GM20000 (cell line): ENCODE measurements at regions not wholly inside any gene's neighbourhood (a gene's known extent, or its start where the extent isn't known, plus 50 kb on each side); places are given as distances from the start of the nearest gene placed in this dataset.

Experiments
- DNase-seq: peaks from one replicate; pipeline ENCODE4 v3.0.0; 2012; ENCODE audit warnings: low spot score
- CTCF ChIP-seq: IDR thresholded peaks from 2 replicates; pipeline ENCODE4 v1.5.1; 2012; ENCODE audit warnings: mild to moderate bottlenecking, control low read depth; ENCODE audit errors: extremely low read depth, missing control alignments

- no peak for TF ChIP-seq CTCF
- no peak for DNase-seq
Measured at GRCh38 chr13:68736961-68737360, 1370.7 kb upstream of the ATXN8OS start.

GRCh38 chr13:68727798-68728197 lies 1379.8 kb upstream of the ATXN8OS start:
- DNase-seq = no peak
- no peak for TF ChIP-seq CTCF

- no peak for TF ChIP-seq CTCF
- no peak for DNase-seq
Measured at GRCh38 chr13:68727165-68727564, 1380.5 kb upstream of the ATXN8OS start.

GRCh38 chr13:68719815-68720214 lies 1387.8 kb upstream of the ATXN8OS start:
- no peak for TF ChIP-seq CTCF

GRCh38 chr13:68715651-68716050 lies 1392.0 kb upstream of the ATXN8OS start:
- DNase-seq = no peak
- no peak for TF ChIP-seq CTCF

More at GRCh38 chr13:68719815-68720214, 1387.8 kb upstream of the ATXN8OS start:
- DNase-seq = no peak

- TF ChIP-seq CTCF = no peak
- no peak for DNase-seq
Measured at GRCh38 chr13:68714292-68714691, 1393.3 kb upstream of the ATXN8OS start.

- no peak for DNase-seq
- no peak for TF ChIP-seq CTCF
Measured at GRCh38 chr13:68713394-68713793, 1394.2 kb upstream of the ATXN8OS start.
